SKM-1 treated with dmso at 0.1 percent for 144 hours (cell line): ENCODE measurements at regions not wholly inside any gene's neighbourhood (a gene's known extent, or its start where the extent isn't known, plus 50 kb on each side); places are given as distances from the start of the nearest gene placed in this dataset.
"Not testable (repeated sequence)": the region's sequence is repeated elsewhere in the genome, so short reads cannot be mapped to it uniquely, and the experiment has no call there.

ENCODE experiments used
- DNase-seq: peaks from one replicate; lab custom pipeline; 2025; ENCODE audit not compliant: unreplicated experiment; lab: John Stamatoyannopoulos, UW

DNA sequence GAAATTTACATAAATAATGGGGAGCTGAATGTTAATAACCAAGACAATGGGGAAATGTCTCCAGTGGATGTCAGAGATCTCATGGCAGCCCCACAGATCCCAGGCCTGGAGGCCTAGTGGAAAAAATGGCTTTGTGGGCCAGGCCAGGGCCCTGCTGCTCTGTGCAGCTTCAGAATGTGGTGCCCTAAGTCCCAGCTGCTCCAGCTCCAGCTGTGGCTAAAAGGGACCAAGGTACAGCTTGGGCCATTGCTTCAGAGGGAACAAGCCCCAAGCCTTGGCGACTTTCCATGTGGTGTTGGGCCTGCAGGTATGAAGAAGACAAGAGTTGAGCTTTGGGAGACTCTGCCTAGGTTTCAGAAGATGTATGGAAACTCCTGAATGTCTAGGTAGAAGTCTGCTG, 658.2 kb downstream of the NUP35 start:
- no peak for DNase-seq

DNA sequence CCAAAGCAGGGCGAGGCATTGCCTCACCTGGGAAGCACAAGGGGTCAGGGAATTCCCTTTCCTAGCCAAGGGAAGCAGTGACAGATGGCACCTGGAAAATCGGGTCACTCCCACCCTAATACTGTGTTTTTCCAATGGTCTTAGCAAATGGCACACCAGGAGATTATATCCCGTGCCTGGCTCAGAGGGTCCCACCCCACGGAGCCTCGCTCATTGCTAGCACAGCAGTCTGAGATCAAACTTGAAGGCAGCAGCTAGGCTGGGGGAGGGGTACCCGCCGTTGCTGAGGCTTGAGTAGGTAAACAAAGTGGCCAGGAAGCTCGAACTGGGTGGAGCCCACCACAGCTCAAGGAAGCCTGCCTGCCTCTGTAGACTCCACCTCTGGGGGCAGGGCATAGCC, 664.6 kb downstream of the NUP35 start:
- DNase-seq: not testable (repeated sequence)

DNA sequence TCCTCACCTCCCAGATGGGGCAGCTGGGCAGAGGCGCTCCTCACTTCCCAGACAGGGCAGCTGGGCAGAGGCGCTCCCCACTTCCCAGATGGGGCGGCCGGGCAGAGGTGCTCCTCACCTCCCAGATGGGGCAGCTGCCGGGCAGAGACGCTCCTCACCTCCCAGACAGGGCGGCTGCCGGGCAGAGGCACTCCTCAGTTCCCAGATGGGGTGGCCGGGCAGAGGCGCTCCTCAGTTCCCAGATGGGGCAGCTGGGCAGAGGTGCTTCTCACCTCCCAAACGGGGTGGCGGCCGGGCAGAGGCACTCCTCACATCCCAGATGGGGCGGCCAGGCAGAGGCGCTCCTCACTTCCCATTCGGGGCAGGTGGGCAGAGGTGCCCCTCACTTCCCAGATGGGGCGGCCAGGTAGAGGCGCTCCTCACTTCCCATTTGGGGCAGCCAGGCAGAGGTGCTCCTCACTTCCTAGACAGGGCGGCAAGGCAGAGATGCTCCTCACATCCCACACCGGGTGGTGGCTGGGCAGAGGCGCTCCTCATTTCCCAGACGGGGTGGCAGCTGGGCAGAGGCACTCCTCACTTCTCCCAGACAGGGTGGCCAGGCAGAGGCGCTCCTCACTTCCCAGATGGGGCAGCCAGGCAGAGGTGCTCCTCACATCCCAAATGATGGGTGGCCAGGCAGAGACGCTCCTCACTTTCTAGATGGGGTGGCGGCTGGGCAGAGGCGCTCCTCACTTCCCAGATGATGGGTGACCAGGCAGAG, 668.1 kb downstream of the NUP35 start:
- DNase-seq: not testable (repeated sequence)

DNA sequence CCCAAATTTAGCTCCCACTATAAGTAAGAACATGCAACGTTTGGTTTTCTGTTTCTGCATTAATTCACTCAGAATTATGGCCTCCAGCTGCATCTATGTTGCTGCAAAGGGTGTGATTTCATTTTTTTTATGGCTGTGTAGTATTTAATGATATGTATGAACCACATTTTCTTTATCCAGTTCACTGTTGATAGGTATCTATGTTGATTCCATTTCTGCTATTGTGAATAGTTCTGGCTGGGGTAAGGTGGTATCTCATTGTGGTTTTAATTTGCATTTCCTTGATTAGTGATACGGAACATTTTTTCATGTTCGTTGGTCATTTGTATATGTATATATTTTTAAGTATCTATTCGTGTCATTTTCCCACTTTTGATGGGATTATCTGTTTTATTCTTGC, 674.3 kb downstream of the NUP35 start:
- no peak for DNase-seq

DNA sequence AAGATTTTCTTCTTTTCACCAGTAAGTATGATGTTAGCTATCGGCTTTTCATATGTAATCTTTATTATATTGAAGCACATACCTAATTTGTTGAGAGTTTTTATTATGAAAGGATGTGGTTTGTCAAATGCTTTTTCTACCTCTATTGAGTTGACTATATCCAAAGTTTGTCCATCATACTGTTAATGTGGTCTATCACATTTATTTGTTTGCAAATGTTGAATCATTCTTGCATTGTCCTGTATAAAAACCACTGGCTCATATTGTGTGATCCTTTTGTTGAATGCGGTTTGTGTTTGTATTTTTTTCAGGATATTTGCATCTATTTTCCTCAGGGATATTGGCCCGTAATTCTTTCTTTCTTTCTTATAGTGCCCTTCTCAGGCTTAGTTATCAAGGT, 675.5 kb downstream of the NUP35 start:
- DNase-seq: no peak

DNA sequence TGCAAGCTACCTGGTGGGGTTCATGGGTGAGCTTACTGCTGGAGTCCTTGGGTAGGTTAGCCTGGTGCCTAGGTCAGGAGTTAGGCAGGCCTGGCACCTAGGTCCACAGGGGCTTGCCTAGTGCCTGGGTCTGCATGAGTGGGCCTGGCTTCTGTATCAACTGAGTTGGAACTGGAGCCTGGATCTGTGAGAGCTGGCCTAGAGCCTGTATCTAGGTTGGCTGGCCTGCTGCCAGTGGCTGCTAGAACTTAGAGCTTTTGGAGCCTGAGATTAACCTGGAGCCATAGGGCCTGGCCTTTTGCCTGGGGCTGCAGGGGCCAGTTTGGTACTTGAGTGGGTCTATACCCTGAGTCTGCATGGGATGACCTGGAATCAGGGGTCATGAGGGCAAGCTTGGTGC, 679.4 kb downstream of the NUP35 start:
- no peak for DNase-seq

DNA sequence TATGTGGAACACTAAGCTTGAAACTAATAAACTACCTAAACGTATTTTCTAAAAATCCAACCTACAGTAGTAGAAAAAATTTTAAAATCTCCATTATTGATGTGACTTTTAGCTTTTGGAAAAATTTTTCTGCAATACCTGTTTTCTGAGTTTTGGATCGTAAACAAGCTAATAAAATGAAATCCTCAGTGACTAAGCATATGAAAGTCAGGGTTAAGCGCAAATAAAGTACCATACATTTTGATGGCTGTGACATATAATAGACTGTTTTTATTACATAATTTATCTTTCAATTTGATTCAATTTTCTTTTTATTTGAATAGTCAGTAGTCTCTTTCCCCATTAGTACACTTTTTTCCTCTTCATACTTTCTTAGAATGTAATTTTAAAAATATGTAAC, 683.6 kb downstream of the NUP35 start:
- DNase-seq: no peak

DNA sequence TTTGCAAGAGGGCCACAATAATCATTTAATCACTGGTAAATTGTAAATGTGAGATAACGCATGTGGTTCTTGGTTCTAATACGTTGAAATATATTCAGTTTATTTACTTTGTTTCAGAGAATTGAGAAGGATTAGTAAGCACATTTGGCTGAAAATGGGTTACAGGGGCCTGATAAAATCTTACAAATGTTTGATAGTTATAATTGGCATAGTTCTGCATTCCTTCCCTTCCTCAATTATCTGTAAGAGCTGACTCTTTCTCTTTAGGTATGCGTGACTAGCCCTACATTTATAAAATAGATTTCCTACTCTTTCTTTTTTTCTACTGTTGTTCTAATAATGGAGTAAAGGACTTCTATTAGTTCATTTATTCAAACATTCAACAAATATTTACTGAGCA, 685.2 kb downstream of the NUP35 start:
- no peak for DNase-seq

DNA sequence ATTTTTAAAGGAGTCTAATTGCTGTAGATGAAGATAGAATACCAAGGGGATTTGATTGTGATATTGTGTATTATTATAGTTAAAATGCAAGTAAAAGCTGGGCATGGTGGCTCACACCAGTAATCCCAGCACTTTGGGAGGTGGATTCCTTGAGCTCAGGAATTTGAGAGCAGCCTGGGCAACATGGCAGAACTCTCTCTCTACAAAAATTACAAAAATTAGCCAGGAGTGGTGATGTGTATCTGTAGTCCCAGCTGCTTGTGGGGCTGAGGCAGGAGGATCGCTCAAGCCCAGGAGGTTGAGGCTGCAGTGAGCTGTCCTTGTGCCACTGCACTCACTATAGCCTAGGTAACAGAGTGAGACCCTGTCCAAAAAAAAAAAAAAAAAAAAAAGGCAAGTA, 687.0 kb downstream of the NUP35 start:
- no peak for DNase-seq

DNA sequence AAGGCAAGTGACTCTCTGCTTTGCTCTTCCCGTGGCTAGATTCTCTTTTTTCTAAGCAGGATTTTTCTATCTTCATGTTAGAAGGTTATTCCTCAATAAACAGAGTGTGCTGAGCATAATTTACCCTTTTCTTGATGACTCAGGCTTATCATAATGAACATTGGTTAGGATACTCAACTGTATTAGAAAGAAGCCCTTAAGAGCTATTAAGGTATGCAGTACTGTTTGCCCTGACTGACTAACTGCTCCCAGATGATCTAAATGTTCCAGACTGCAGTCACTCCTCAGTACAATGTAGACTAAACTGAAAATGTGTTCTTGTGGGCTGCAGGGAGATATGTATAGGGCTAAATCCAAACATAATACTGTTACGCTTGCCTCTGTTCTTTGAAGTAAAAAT, 687.8 kb downstream of the NUP35 start:
- no peak for DNase-seq

DNA sequence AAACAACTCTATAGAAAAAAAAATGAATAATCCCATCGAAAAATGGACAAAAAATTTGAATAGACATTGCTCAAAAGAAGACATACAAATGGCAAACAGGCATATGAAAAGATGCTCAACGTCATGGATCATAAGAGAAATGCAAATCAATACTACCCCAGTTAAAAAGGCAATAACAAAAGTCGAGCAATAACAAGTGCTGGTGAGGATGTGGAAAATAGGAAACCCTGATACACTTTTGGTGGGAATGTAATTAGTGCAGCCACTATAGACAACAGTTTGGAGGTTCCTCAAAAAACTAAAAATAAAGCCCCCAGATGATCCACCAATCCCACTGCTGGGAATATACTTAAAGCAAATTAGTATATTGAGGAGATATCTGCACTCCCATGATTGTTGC, 701.5 kb downstream of the NUP35 start:
- no peak for DNase-seq

DNA sequence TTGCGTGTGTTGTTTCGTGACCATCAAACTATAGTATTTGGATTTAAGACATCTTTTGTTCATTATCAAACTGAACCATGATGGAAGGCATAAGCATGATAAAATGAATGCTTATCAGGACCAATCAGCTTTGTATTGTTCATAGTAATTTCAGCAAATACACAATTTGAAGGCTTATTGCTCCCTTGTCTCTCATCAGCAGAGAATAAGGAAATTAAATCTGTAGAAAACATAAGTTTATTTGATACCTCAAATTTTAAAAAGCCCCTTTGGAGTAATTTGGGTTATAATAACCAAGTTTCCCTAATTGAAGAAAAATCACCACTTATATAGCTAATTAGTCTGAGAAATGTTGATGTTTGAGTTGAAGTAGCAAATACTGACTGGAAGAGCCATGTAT, 705.7 kb downstream of the NUP35 start:
- no peak for DNase-seq

DNA sequence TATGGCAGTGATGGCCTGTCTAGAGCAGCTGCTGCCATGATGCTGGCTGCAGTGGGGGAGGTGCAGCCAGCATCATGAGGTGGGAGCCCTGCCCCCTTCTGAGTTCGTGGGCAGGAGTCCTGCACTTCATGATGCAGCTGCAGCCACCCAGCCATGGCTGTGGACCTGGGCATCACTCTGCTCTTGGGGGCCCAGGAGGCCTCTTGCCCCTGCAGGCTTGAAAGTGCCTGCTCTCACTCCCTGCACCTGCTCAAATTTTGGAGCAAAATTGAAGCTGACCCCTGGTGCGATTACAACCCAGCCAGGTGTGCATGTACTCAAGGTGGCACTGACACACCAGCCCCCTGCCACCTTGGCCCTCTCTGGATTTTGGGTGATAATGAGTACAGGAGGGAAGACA, 712.9 kb downstream of the NUP35 start:
- no peak for DNase-seq

DNA sequence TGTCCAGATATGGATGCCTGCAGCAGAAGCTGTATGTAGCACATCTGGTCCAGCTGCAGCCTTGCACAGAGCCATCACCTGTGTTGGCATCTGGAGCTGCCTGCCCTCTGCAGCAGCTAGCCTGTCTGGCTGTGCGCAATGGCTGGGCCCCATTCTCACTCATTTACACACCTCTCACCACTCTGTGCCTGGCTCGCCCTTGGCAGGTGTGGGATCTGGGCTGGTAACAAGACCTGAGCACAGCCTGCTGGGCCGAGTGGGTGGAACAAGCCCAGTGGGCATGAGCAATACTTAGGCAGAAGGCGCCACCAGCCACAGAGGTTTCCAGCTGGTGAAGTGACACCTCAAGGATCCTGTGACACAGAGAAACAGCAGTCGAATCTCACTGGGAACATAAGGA, 714.1 kb downstream of the NUP35 start:
- no peak for DNase-seq

DNA sequence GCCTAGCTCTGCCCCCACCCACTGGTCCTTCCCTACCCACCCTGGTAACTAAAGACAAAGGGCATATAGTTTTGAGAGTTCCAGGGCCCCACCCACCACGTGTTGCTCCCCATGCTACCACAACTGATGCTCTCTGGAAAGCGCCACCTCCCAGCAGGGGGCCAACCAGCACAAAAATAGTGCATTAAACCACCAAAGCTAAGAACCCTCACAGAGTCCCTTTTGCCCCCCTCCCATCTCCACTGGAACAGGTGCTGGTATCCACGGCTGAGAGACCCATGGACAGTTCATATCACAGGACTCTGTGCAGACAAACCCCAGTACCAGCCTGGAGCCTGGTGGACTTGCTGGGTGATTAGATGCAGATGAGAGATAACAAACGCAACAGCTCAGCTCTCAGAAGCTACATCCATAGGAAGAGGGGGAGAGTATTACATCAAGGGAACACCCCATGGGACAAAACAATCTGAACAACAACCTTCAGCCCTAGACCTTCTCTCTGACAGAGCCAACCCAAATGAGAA, 715.9 kb downstream of the NUP35 start:
- no peak for DNase-seq

DNA sequence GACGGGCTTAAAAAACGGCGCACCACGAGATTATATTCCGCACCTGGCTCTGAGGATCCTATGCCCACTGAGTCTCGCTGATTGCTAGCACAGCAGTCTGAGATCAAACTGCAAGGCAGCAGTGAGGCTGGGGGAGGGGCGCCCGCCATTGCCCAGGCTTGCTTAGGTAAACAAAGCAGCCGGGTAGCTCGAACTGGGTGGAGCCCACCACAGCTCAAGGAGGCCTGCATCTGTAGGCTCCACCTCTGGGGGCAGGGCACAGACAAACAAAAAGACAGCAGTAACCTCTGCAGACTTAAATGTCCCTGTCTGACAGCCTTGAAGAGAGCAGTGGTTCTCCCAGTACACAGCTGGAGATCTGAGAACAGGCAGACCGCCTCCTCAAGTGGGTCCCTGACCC, 725.6 kb downstream of the NUP35 start:
- not testable (repeated sequence) for DNase-seq

DNA sequence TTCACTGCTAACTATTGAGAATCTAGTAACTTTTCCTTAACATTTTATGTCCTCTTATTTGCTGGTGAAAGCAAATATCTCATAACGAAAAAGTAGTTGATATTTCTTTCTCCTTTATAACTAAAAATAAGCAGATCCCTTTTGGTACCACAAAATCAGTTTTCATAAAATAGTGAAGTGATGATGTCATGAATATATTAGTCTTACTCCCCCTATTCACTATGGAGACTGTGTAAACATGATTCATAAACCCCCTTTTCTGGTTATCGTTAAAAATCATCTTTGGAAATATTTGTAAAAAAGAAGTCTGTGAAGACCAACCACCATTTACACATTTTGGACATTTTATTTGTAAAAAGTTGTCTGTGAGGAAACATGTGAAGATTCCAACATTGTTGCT, 734.9 kb downstream of the NUP35 start:
- DNase-seq: no peak

DNA sequence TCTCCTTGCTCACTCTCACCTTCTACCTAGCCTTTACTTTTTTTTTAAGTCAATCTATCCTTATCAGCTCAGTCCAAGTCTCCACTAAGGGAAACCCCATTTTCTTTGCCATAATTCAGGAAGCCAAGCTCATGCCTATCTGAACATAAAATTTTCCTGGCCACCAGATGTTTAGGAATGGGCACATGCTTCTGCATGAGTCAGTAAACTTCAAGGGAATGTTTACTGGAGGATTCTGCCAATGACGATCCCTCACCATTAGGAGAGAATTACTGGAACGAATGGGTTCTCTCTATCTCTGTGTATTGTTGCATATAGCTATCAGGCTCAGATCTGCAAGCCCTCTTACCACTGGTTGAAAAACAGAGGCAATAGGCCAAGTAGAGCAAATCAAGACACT, 731.7 kb upstream of the ZNF804A start:
- DNase-seq: no peak

DNA sequence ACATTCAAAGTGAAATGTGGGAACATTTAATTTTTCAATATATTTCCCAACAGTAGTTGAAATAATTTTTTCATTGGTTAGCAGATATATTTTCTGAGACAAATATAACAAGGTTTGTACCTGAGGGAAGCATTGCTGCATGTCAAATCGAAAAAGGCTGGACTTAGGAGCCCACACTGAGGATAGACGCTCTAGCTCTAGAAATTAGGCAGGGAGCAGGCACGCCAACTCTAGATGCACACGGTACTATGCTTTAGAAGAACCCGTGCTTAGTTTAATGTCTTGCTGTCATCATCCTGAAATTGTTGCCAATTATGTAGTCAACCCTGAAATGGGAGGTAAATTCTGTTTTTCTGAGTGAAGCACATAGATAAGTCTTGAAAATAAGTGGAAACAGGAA, 731.1 kb upstream of the ZNF804A start:
- no peak for DNase-seq

DNA sequence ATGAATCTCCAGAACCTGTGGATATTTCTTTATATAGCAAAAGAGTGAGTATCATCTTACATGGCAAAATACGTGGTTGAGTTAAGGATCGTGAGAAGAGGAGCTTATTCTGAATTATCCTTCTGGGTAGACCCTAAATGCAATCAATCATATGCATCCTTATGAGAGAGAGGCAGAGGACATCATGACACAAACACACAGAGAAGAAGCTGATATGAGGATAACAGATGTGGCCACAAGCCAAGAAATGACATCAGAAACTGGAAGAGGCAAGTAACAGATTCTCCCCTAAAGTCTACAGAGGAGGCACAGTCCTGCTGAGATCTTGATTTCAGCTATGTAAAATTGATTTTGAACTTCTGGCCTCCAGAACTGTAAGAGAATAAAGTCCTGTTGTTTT, 730.2 kb upstream of the ZNF804A start:
- DNase-seq: no peak

DNA sequence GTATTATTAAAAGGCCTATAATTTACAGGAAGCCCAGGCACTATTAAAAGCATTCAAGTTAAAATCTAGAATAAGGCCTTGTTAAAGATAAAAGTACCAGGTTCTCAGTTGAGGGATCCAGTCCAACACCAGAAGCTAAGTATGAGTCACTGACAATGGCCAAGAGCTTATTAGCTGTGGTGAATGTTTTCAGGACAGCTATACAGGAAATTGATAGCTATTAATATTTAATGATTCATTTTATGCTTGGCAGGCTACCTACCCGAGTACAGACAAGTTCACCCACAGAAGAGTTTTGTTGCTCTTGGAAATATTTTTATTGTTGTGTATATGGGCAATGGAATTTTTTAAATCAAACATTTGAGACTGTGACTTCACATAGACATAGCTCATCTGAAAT, 729.6 kb upstream of the ZNF804A start:
- no peak for DNase-seq

DNA sequence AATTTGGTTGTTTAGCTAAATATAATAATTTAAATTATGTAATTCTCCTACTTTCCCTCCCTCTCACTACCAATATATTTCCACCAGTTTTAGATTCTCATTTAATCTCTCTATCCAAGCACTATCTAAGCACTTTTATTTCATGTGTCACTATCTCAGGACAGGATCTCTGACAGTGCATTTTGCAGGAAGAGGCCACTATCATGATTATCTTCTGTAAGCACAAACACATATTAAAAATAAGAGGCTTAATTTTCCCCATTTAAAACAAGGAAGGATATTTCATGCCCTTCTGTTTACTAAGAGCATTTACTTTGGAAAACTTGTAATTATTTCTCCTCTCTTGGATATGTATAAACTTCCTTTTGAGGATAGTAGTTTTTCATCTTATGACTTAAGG, 726.2 kb upstream of the ZNF804A start:
- DNase-seq: no peak

DNA sequence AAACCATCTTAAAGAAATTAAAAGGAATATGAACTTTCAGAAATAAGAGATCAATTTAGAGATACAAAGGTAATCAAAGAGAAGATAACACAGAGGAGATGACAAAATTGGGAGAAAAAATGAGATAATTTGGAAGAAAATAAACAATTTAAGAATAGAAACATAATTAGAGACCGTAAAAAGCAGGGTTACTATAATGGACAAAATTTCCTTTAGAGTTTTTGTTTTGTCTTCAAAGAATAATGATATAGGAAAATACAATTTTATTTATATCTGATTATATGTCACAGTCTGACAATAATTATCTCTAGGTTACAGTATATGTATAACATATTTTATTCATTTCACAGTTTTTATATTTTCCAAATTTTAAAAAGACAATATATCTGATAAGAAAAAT, 716.4 kb upstream of the ZNF804A start:
- DNase-seq: no peak
